Activated CD4-positive, alpha-beta T cell treated with anti-CD3 and anti-CD28 coated beads, Interleukin-2, amount 10 ng/mL, durations not matched to agents 24 days and 14 days (primary cell): ENCODE measurements at regions not wholly inside any gene's neighbourhood (a gene's known extent, or its start where the extent isn't known, plus 50 kb on each side); places are given as distances from the start of the nearest gene placed in this dataset.
"Not testable (repeated sequence)": the region's sequence is repeated elsewhere in the genome, so short reads cannot be mapped to it uniquely, and the experiment has no call there.

Experiments
- DNase-seq: peaks from one replicate; pipeline ENCODE4 v3.0.0; 2022
- H3K27ac Mint-ChIP-seq: one replicate; pipeline ENCODE4 v1.8.0; 2022; ENCODE audit warnings: mild to moderate bottlenecking, mixed read lengths
- H3K27me3 Mint-ChIP-seq: one replicate; pipeline ENCODE4 v1.8.0; 2022; ENCODE audit warnings: mixed read lengths
- H3K36me3 Mint-ChIP-seq: one replicate; pipeline ENCODE4 v1.8.0; 2022; ENCODE audit warnings: low read depth, mild to moderate bottlenecking, mixed read lengths
- H3K4me1 Mint-ChIP-seq: one replicate; pipeline ENCODE4 v1.8.0; 2021; ENCODE audit warnings: mixed read lengths
- H3K4me3 Mint-ChIP-seq: one replicate; pipeline ENCODE4 v1.8.0; 2022; ENCODE audit warnings: mild to moderate bottlenecking, moderate library complexity, mixed read lengths
- H3K9me3 Mint-ChIP-seq: one replicate; pipeline ENCODE4 v1.8.0; 2021; ENCODE audit warnings: mixed read lengths
- intact Hi-C: fragments of 100-400 bp; cut with micrococcal nuclease; formaldehyde crosslinking; loops from one replicate; pipeline ENCODE4 v1.15.1; 2023

DNA sequence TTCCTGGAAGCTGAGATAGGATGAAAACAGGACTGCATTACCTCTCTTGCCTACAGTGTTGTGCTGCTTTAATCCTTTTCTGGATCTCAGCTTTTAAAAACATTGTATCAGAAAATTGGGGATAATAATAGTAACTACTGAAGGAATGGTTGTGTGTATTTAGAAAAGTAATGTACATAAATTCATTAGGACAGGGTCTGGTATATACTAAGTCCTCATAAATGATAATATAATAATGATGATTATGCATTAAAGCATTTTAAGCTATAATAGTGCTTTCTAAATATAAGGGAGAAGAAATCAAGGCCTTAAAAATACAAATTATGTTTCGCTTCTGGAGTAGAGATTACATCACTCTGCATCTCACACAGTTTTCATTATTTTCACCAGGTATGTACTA is 530.1 kb downstream of the ZNF385D start:
- intact Hi-C loops = no loop called here
- Mint-ChIP-seq H3K4me3 (no peak overlapping the region), H3K27me3 (no peaks in the 10 kb centered on the region), H3K27ac (no peak overlapping the region), H3K4me1 (no peaks in the 10 kb centered on the region), H3K9me3 (no peaks in the 10 kb centered on the region), H3K36me3 (no peaks in the 10 kb centered on the region)
- DNase-seq = no peak

DNA sequence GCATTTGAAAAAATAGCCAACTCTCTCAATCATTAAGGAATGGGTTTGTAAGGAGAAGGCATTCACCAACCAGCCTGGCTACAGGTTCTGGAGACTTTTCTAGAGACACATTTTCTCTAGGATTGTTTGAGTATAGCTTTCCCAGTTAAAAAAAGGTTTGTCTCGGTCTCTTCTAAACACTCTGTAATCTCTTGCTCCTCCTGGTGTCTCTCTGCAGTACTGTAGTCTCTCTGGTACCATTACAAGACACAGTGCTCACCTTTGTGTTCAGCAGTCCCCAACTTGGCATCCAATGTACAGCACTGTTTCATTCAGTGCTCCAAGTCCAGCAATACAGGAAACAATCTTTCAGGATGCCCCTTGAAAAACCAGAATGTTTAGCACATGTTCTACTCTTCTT is 534.4 kb downstream of the ZNF385D start:
- Mint-ChIP-seq H3K27ac (no peak overlapping the region), H3K27me3 (no peaks in the 10 kb centered on the region), H3K4me3 (no peak overlapping the region), H3K4me1 (no peaks in the 10 kb centered on the region), H3K9me3 (no peaks in the 10 kb centered on the region), H3K36me3 (no peaks in the 10 kb centered on the region)
- intact Hi-C loops = no loop called here
- DNase-seq = no peak

DNA sequence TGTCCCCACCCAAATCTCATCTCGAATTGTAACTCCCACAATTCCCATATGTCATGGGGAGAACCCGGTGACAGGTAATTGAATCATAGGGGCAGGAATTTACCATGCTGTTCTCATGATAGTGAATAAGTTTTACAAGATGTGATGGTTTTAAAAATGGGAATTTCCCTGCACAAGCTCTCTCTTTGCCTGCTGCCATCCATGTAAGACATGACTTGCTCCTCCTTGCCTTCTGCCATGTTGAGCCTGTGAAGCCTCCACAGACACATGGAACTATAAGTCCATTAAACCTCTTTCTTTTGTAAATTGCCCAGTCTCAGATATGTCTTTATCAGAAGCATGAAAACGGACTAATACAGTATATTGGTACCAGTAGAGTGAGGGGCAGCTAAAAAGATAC is 546.9 kb downstream of the ZNF385D start:
- H3K9me3 Mint-ChIP-seq, H3K27me3 Mint-ChIP-seq, H3K4me3 Mint-ChIP-seq, H3K27ac Mint-ChIP-seq, H3K4me1 Mint-ChIP-seq, intact Hi-C loops, DNase-seq, H3K36me3 Mint-ChIP-seq: not testable (repeated sequence)

DNA sequence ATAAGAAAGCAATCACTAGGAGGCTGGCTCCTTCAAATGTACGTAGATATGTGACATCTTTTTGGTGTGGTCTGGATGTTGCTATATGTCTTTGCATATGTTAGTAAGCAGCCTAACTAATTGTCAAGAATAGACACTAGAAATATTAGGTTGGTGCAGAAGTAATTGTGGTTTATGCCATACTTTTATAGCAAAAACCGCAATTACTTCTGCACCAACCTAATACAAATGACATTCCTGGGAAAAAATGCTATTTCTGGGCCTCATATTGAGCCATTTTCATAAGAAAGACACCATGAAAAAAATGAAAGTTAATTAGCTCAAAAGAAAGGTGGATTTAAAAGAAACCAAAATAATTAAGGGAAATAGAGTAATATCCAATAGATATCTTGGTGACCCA is 555.8 kb downstream of the ZNF385D start:
- no peaks in the 10 kb centered on the region for H3K4me1 Mint-ChIP-seq
- DNase-seq = no peak
- H3K4me3 Mint-ChIP-seq = no peak overlapping the region
- intact Hi-C loops = no loop called here
- H3K36me3 Mint-ChIP-seq = no peaks in the 10 kb centered on the region
- peaks cover 8% of the 10 kb centered on the region for H3K9me3 Mint-ChIP-seq
- H3K27ac Mint-ChIP-seq = no peak overlapping the region
- no peaks in the 10 kb centered on the region for H3K27me3 Mint-ChIP-seq

DNA sequence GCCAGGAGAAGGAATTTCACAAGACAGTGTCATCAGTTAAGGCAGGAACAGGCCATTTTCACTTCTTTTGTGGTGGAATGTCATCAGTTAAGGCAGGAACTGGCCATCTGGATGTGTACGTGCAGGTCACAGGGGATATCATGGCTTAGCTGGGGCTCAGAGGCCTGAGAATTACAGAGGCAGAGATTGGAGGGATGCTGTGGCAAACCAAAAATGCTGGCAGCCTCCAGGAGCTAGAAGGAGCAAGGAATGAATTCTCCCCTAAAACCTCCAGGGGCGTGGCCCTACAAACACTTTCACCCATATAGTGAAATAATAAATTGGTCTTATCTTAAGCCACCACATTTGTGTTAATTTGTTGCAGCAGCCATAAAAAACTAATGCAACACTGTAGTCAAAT is 557.0 kb downstream of the ZNF385D start:
- H3K4me1 Mint-ChIP-seq, intact Hi-C loops, H3K9me3 Mint-ChIP-seq, H3K27ac Mint-ChIP-seq, H3K36me3 Mint-ChIP-seq, H3K4me3 Mint-ChIP-seq, DNase-seq, H3K27me3 Mint-ChIP-seq: not testable (repeated sequence)

DNA sequence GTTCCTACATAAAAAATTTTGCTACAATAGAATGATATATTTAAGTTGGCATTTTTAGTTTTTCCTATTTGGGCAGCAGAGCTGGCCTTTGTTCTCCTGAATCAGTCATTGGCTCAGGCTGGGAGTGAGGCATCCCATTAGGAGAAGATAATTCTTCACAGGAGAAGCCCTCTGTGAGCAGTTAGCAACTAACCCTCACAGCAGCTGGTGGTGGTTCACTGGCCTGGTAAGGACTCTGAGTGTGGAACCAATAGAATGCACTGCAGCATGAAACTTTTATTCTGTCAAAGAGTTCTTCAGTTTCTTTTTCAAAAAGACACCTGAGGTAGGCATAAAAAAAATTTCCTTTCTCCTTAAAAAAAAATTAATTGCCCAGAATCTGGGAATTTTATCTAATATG is 562.6 kb downstream of the ZNF385D start:
- Mint-ChIP-seq H3K27ac (no peak overlapping the region), H3K4me1 (no peaks in the 10 kb centered on the region), H3K36me3 (no peaks in the 10 kb centered on the region), H3K9me3 (peaks cover 16% of the 10 kb centered on the region), H3K27me3 (no peaks in the 10 kb centered on the region), H3K4me3 (no peak overlapping the region)
- DNase-seq = no peak
- intact Hi-C loops = no loop called here

DNA sequence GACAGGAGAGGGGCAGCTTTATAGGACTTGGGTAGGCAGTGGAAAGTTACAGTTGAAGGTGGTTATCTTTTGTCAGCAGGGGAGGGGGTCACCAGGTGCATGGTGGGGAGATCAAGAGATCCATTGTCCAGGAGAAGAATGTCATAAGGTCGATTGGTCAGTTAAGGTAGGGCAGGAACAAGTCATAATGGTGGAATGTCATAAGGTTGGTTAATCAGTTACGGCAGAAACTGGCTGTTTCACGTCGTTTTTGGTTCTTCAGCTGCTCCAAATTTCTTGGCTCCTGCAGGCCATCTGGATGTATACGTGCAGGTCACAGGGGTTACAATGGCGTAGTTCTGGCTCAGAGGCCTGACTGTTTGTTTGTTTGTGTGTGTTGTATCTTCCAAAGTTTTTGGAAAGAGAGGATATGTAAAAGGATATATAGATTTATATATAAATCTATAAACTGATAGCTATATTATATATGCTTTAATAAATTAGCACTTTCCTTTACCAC is 565.1 kb downstream of the ZNF385D start:
- Mint-ChIP-seq H3K9me3 (peaks cover 9% of the 10 kb centered on the region), H3K27ac (no peak overlapping the region), H3K4me3 (no peak overlapping the region), H3K36me3 (no peaks in the 10 kb centered on the region), H3K4me1 (no peaks in the 10 kb centered on the region), H3K27me3 (no peaks in the 10 kb centered on the region)
- intact Hi-C loops = no loop called here
- no peak for DNase-seq

DNA sequence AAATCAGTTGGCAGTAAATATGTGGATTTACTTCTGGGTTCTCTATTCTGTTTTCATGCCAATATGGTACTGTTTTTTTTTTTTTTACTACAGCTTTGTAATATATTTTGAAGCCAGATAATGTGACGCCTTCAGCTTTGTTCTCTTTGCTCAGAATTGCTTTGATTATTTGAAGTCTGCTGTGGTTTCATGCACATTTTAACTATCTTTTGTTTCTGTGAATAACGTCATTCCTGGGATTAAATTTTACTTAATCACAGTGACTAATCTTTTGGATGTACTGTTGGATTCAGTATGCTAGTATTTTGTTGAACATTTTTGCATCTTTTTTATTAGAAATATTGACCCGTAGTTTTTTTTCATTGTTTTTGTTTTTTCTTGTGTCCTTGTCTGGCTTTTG is 576.5 kb downstream of the ZNF385D start:
- intact Hi-C loops = no loop called here
- Mint-ChIP-seq H3K9me3 (peaks cover 17% of the 10 kb centered on the region), H3K4me1 (no peaks in the 10 kb centered on the region), H3K4me3 (no peak overlapping the region), H3K36me3 (no peaks in the 10 kb centered on the region), H3K27ac (no peak overlapping the region), H3K27me3 (no peaks in the 10 kb centered on the region)
- DNase-seq = no peak

DNA sequence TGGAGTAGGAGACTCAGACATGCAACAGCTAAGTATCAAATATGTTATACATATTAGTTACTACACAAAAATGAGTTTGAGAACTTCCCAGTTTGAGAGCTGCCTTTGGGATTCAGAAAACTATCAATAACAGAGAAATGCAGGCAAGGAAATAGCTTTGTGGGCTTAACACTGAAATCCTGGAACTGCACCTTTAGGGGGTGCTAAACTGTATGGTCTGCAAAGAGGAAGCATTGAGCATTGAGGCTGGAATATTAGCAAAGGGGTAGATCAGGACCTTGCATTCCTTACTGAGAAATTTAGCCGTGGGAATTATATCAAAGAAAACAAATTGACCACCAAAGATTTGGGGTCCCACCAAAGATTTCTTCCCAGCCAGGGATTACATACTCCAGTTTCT is 580.0 kb downstream of the ZNF385D start:
- DNase-seq = no peak
- Mint-ChIP-seq H3K9me3 (peaks cover 7% of the 10 kb centered on the region), H3K4me3 (no peak overlapping the region), H3K27ac (no peak overlapping the region), H3K27me3 (no peaks in the 10 kb centered on the region), H3K4me1 (no peaks in the 10 kb centered on the region), H3K36me3 (no peaks in the 10 kb centered on the region)
- intact Hi-C loops = no loop called here

DNA sequence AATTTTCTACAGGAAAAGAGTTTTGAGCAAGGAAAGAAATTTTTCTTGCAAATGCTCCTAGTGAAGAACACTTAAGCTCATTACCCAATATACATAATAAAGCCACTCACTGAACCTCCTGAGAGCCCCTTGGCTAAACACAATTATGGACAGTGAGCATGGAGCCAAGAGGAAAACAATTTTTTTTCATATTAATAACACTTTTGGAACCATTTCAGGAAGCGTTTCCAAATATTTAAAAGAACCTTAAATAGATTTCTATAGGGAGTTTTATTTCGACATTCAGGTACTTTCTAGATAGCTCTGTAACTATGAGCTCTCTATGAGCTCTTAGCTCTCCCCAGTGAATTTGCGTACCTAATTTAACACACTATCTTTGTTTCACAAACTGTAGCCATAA is 581.1 kb downstream of the ZNF385D start:
- H3K4me3 Mint-ChIP-seq = no peak overlapping the region
- no peak overlapping the region for H3K27ac Mint-ChIP-seq
- peaks cover 2% of the 10 kb centered on the region for H3K9me3 Mint-ChIP-seq
- H3K27me3 Mint-ChIP-seq = no peaks in the 10 kb centered on the region
- intact Hi-C loops = no loop called here
- H3K4me1 Mint-ChIP-seq = no peaks in the 10 kb centered on the region
- no peaks in the 10 kb centered on the region for H3K36me3 Mint-ChIP-seq
- no peak for DNase-seq

DNA sequence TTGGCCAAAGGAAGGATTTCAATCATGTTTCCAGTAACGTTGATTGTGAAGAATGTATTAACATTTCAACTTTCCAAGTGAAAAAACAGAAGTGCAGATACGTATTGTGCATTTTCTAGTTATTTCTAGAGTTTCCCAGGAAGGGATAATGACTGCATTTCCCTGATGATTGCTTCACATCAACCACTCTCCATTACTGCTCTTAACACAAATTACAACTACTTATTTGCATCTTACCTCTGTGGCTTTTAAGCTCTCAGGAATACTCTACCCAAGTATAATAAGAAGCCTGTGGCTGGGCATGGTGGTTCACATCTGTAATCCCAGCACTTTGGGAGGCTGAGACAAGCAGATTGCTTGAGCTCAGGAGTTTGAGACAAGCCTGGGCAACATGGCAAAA is 582.5 kb downstream of the ZNF385D start:
- DNase-seq = no peak
- Mint-ChIP-seq H3K27ac (no peak overlapping the region), H3K27me3 (no peaks in the 10 kb centered on the region), H3K4me1 (no peaks in the 10 kb centered on the region), H3K36me3 (no peaks in the 10 kb centered on the region), H3K9me3 (no peaks in the 10 kb centered on the region), H3K4me3 (no peak overlapping the region)
- intact Hi-C loops = no loop called here

DNA sequence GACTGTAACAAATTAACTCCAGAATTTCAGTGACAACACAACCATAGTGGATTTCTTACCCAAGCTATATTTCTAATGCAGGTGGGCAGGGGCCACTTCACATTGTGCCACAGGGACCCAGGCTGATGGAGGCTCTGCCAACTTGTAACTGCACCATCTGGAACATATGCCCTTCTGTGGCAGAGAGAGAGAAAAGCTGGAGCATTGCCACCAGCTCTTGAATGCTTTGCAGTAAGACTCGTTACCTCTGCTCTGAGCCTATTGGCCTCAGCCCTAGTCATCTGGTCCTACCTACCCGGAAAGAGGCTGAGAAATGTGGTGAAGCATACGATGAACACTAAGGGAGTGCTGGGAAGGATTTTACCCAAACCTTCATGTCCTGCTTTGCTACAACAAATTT is 587.1 kb downstream of the ZNF385D start:
- Mint-ChIP-seq H3K9me3 (no peaks in the 10 kb centered on the region), H3K36me3 (no peaks in the 10 kb centered on the region), H3K4me1 (no peaks in the 10 kb centered on the region)

DNA sequence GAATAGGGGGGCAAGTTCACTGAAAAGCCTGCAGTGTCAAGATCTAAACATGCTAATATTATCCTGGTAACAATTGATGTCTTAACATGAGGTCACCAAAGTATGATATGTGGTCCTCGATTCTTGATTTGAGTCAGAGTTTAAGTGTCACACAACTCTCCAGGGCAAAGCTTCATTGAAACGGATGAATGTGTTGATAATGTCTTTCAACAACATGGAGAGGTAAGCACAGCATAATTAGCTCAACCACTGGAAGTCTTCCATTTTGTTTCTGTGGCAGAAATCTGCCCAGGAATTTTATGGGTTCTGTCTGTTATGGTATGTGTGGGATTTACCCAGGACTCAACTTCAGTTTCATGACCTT is 591.5 kb downstream of the ZNF385D start:
- intact Hi-C loops = no loop called here
- DNase-seq = no peak
- H3K9me3 Mint-ChIP-seq = no peaks in the 10 kb centered on the region
- no peak overlapping the region for H3K4me3 Mint-ChIP-seq
- no peak overlapping the region for H3K27ac Mint-ChIP-seq
- no peaks in the 10 kb centered on the region for H3K27me3 Mint-ChIP-seq
- no peaks in the 10 kb centered on the region for H3K36me3 Mint-ChIP-seq
- H3K4me1 Mint-ChIP-seq = no peaks in the 10 kb centered on the region

More for the DNA sequence above, 587.1 kb downstream of the ZNF385D start:
- H3K27me3 Mint-ChIP-seq = no peaks in the 10 kb centered on the region
- intact Hi-C loops = no loop called here
- H3K27ac Mint-ChIP-seq = no peak overlapping the region
- DNase-seq = no peak
- no peak overlapping the region for H3K4me3 Mint-ChIP-seq

DNA sequence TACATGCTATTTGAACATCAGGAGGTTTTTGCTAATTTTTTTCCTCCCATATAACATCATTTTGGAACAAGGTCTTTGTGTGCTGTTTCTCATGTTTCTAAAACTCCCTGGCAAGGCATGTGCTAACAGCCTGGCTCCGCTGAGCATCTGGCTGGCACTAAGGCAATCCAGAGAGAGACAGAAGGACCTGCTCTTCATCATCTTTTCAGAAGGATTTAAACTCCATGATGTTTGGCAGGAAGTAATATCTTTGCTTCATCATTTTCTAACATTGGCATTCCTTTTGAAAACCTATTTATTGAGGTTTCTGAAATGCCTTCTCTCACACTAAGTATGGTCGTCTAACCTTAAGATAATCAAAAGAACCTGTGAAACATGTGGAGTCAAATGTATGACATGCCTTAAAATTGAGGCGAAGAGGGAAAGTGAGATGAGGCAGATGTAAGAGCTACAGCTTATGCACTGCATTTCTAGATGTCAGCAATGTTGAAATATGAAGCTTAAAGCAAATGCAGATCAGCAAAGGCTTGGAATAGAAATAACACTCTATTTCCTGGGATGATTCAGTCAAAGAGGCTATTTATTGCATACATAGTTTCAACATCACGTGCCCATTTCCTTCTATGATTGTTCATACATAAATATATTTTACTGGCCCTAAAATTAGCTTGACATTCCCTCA is 592.0 kb downstream of the ZNF385D start:
- no peaks in the 10 kb centered on the region for H3K36me3 Mint-ChIP-seq

DNA sequence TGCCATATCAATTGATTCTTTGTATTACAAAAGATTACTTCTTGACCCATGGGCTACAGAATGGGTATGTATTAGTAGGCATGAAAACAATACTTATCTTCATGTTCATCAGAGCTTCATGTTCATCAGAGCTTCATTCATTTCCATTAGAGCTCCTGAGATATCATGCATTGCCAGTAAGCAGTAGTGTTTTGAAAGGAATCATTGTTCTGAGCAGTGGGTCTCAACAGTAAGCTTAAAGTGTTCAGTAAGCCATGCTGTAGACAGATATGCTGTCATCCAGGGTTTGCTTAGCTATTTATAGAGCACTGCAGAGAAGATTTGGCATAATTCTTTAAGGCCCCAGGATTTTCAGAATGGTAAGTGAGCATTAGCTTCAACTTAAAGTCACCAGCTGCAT is 596.1 kb downstream of the ZNF385D start:
- no peaks in the 10 kb centered on the region for H3K9me3 Mint-ChIP-seq
- H3K36me3 Mint-ChIP-seq = no peaks in the 10 kb centered on the region
- no peak overlapping the region for H3K4me3 Mint-ChIP-seq
- H3K27ac Mint-ChIP-seq = no peak overlapping the region
- no peaks in the 10 kb centered on the region for H3K4me1 Mint-ChIP-seq
- intact Hi-C loops = no loop called here
- no peak for DNase-seq
- H3K27me3 Mint-ChIP-seq = no peaks in the 10 kb centered on the region

More for the DNA sequence above, 592.0 kb downstream of the ZNF385D start:
- DNase-seq = no peak
- no peak overlapping the region for H3K27ac Mint-ChIP-seq
- no peaks in the 10 kb centered on the region for H3K9me3 Mint-ChIP-seq
- H3K4me3 Mint-ChIP-seq = no peak overlapping the region
- H3K4me1 Mint-ChIP-seq = no peaks in the 10 kb centered on the region
- no peaks in the 10 kb centered on the region for H3K27me3 Mint-ChIP-seq
- intact Hi-C loops = no loop called here
